GM12875 (cell line): ENCODE measurements at regions not wholly inside any gene's neighbourhood (a gene's known extent, or its start where the extent isn't known, plus 50 kb on each side); places are given as distances from the start of the nearest gene placed in this dataset.

ENCODE experiments used
- H3K4me3 ChIP-seq: one replicate; pipeline ENCODE4 v1.5.1; 2011; ENCODE audit warnings: low read depth, low read length, control low read depth
- CTCF ChIP-seq: IDR thresholded peaks from 2 replicates; pipeline ENCODE4 v1.5.1; 2011; ENCODE audit warnings: low read depth, mild to moderate bottlenecking, control low read depth, inconsistent platforms, low read length, moderate library complexity, borderline replicate concordance; ENCODE audit not compliant: insufficient read depth

GRCh38 chr12:67531051-67531450 lies 117.5 kb upstream of the DYRK2 start:
- no peak overlapping the region for H3K4me3 ChIP-seq
- TF ChIP-seq CTCF: no peak

GRCh38 chr12:67531501-67531900 lies 117.0 kb upstream of the DYRK2 start:
- no peak for TF ChIP-seq CTCF
- H3K4me3 ChIP-seq: no peak overlapping the region

- no peak for TF ChIP-seq CTCF
- H3K4me3 ChIP-seq: no peak overlapping the region
Measured at GRCh38 chr12:67533159-67533558, 115.4 kb upstream of the DYRK2 start.

- H3K4me3 ChIP-seq: no peak overlapping the region
- no peak for TF ChIP-seq CTCF
Measured at GRCh38 chr12:67534046-67534445, 114.5 kb upstream of the DYRK2 start.

GRCh38 chr12:67534681-67535080 lies 113.9 kb upstream of the DYRK2 start:
- TF ChIP-seq CTCF: no peak
- H3K4me3 ChIP-seq: no peak overlapping the region

- no peak for TF ChIP-seq CTCF
- H3K4me3 ChIP-seq: no peak overlapping the region
Measured at GRCh38 chr12:67535176-67535575, 113.4 kb upstream of the DYRK2 start.

- no peak for TF ChIP-seq CTCF
- H3K4me3 ChIP-seq: no peak overlapping the region
Measured at GRCh38 chr12:67535971-67536370, 112.6 kb upstream of the DYRK2 start.
